ENCODE measurements at regions not wholly inside any gene's neighbourhood (a gene's known extent, or its start where the extent isn't known, plus 50 kb on each side); places are given as distances from the start of the nearest gene placed in this dataset.

GRCh38 chr11:91840640-91841240 lies 383.9 kb upstream of the FAT3 start:
- ChIA-PET POLR2A (no interaction called here), CTCF (interaction anchor here (1.2 kb wide), 1 partner anchor 66 kb away, joined by 3 read pairs; no protein-coding TSS in a partner anchor)
- no peak for DNase-seq (ENCODE audit: extremely low spot score)
- TF ChIP-seq, protein P1, sequence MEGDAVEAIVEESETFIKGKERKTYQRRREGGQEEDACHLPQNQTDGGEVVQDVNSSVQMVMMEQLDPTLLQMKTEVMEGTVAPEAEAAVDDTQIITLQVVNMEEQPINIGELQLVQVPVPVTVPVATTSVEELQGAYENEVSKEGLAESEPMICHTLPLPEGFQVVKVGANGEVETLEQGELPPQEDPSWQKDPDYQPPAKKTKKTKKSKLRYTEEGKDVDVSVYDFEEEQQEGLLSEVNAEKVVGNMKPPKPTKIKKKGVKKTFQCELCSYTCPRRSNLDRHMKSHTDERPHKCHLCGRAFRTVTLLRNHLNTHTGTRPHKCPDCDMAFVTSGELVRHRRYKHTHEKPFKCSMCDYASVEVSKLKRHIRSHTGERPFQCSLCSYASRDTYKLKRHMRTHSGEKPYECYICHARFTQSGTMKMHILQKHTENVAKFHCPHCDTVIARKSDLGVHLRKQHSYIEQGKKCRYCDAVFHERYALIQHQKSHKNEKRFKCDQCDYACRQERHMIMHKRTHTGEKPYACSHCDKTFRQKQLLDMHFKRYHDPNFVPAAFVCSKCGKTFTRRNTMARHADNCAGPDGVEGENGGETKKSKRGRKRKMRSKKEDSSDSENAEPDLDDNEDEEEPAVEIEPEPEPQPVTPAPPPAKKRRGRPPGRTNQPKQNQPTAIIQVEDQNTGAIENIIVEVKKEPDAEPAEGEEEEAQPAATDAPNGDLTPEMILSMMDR (IDR thresholded peaks at IDR 0.05; ENCODE audit: control extremely low read depth, extremely low read depth, low read depth, missing control alignments): no peak

DNA sequence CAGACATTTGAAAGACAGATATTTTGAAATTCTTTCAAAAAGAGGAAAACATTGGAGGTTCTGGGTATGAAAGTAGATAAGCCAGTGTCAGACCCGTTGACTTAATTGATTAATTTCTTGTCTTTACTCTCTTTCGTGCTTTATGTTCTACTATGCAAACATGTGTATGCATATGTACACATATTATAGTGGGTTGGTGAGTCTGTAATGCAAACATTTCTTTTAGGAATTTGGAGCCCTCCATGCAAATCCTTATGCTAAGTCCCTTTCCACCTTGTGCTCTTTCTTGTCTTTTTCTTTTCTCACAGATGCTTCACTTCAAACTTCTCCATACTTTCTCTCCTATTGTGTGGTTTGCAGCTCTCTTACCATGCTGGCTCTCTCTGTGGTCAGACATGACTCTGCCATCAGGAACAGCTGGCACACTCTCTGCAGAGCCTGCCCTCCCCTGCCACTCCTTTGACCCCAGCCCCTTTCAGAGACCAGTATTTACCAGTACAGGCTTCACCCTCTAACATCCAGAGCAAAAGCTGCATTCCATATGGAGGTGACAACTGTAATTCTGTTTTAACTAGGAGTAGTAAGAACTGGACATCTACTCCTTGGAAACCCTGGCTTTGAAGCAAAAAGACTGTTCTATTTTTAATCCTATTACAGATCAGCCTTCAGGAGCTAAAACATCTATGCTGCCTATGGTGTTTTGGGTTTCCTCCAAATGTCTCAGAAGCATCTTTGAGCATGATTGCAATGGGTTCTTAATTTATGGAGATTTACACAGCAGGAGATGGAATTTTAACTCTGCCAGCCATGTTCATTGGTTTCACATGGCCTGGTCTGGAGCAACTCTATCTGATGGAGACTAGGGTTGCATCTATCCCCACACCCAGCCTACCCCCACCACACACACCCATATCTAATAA lies 386.9 kb upstream of the FAT3 start:
- no peak for DNase-seq (ENCODE audit: extremely low spot score)
- CTCF ChIA-PET: no interaction called here
- TF ChIP-seq, protein P1 (IDR thresholded peaks at IDR 0.05; ENCODE audit: control extremely low read depth, extremely low read depth, low read depth, missing control alignments): no peak
- POLR2A ChIA-PET: no interaction called here

GRCh38 chr11:91835051-91835560 lies 389.5 kb upstream of the FAT3 start:
- ChIA-PET POLR2A (no interaction called here), CTCF (no interaction called here)
- TF ChIP-seq, protein P1 (IDR thresholded peaks at IDR 0.05; ENCODE audit: control extremely low read depth, extremely low read depth, low read depth, missing control alignments): no peak
- DNase-seq (ENCODE audit: extremely low spot score): no peak

DNA sequence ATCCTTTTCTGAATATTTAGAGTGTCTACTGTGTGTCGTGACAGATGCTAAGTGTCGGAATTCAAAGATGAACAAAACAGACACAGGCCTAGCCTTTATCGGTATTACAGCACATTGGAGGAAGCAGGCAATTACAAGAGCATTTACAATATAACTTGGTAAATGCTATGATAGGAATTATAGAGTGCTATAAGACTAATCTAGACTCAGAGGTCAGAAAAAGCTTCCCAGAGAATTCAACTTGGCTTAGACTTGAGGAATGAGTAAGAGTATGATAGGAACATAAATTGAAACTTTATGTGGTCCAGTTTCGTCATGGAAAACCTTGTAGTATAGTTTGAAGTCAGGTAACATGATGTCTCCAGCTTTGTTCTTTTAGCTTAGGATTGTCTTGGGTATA lies 395.7 kb upstream of the FAT3 start:
- TF ChIP-seq, protein P1 (IDR thresholded peaks at IDR 0.05; ENCODE audit: control extremely low read depth, extremely low read depth, low read depth, missing control alignments): no peak
- CTCF ChIA-PET: interaction anchor here (1.2 kb wide), 1 partner anchor 16 kb away, joined by 4 read pairs; no protein-coding TSS in a partner anchor
- no peak for DNase-seq (ENCODE audit: extremely low spot score)
- POLR2A ChIA-PET: no interaction called here

GRCh38 chr11:91825777-91826176 lies 398.8 kb upstream of the FAT3 start:
- DNase-seq (ENCODE audit: extremely low spot score): no peak
- TF ChIP-seq, protein P1 (IDR thresholded peaks at IDR 0.05; ENCODE audit: control extremely low read depth, extremely low read depth, low read depth, missing control alignments): no peak
- ChIA-PET POLR2A (no interaction called here), CTCF (interaction anchor here (1.0 kb wide), 1 partner anchor 35 kb away, joined by 3 read pairs; no protein-coding TSS in a partner anchor)

GRCh38 chr11:91823252-91823830 lies 401.3 kb upstream of the FAT3 start:
- DNase-seq (ENCODE audit: extremely low spot score): no peak
- ChIA-PET CTCF (interaction anchor here (1.5 to 1.9 kb wide), 2 partner anchors 8 to 11 kb away, joined by 5 to 6 read pairs; no protein-coding TSS in a partner anchor), POLR2A (no interaction called here)
- TF ChIP-seq, protein P1 (IDR thresholded peaks at IDR 0.05; ENCODE audit: control extremely low read depth, extremely low read depth, low read depth, missing control alignments): no peak

Measured in GM10248 (cell line).